Glutamatergic neuron (in vitro differentiated cells): ENCODE measurements at regions not wholly inside any gene's neighbourhood (a gene's known extent, or its start where the extent isn't known, plus 50 kb on each side); places are given as distances from the start of the nearest gene placed in this dataset.

Source experiments
- DNase-seq: peaks from one replicate; pipeline ENCODE4 v3.0.0; 2022
- H3K27ac Mint-ChIP-seq: one replicate; pipeline ENCODE4 v1.8.0; 2020; ENCODE audit warnings: mild to moderate bottlenecking, mixed read lengths, inconsistent platforms; ENCODE audit not compliant: unreplicated experiment
- H3K27me3 Mint-ChIP-seq: one replicate; pipeline ENCODE4 v1.8.0; 2020; ENCODE audit warnings: mild to moderate bottlenecking, moderate library complexity, mixed read lengths, inconsistent platforms; ENCODE audit not compliant: unreplicated experiment
- H3K36me3 Mint-ChIP-seq: one replicate; pipeline ENCODE4 v1.8.0; 2020; ENCODE audit warnings: mild to moderate bottlenecking, mixed read lengths, inconsistent platforms; ENCODE audit not compliant: unreplicated experiment
- H3K4me1 Mint-ChIP-seq: one replicate; pipeline ENCODE4 v1.8.0; 2020; ENCODE audit warnings: mild to moderate bottlenecking, low read depth, mixed read lengths, inconsistent platforms; ENCODE audit not compliant: unreplicated experiment
- H3K4me3 Mint-ChIP-seq: one replicate; pipeline ENCODE4 v1.8.0; 2020; ENCODE audit warnings: mild to moderate bottlenecking, mixed read lengths, inconsistent platforms; ENCODE audit not compliant: unreplicated experiment
- H3K9me3 Mint-ChIP-seq: one replicate; pipeline ENCODE4 v1.8.0; 2020; ENCODE audit warnings: mild to moderate bottlenecking, moderate library complexity, mixed read lengths, inconsistent platforms; ENCODE audit not compliant: unreplicated experiment
- CTCF ChIP-seq: fragments of 200-600 bp; sonication (generic); IDR thresholded peaks from one replicate; pipeline ENCODE4 v1.5.0; 2021; ENCODE audit not compliant: partially characterized antibody, unreplicated experiment

GRCh38 chr12:67921286-67921685 lies 68.0 kb upstream of the IFNG-AS1 start:
- no peaks in the 10 kb centered on the region for H3K36me3 Mint-ChIP-seq
- no peak overlapping the region for H3K4me3 Mint-ChIP-seq
- peaks cover 2% of the 10 kb centered on the region for H3K27me3 Mint-ChIP-seq
- peaks cover 4% of the 10 kb centered on the region for H3K4me1 Mint-ChIP-seq
- DNase-seq = no peak
- H3K27ac Mint-ChIP-seq = no peak overlapping the region
- no peak for TF ChIP-seq CTCF
- H3K9me3 Mint-ChIP-seq = no peaks in the 10 kb centered on the region

DNA sequence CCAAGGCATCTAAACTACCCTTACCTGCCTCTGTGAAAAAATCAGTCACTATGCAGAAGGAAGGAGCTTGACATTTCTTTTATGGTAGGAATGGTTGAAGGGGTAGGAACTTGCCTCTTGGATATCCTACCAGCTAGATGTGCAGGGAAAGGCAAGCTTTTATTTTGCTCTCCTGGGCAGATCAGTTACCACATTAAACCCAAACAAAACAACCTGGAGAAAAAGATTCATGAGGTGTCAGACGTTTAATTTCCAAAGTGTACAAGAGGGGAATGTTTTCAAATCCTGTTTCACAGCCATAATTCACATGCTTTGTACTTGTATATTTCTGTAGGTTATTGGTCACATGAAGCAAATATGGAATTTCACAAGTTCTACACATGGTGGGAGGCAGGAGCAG lies 67.0 kb upstream of the IFNG-AS1 start:
- H3K27me3 Mint-ChIP-seq = peaks cover 2% of the 10 kb centered on the region
- no peak for DNase-seq
- no peaks in the 10 kb centered on the region for H3K36me3 Mint-ChIP-seq
- no peak overlapping the region for H3K27ac Mint-ChIP-seq
- H3K9me3 Mint-ChIP-seq = no peaks in the 10 kb centered on the region
- TF ChIP-seq CTCF = no peak
- no peak overlapping the region for H3K4me3 Mint-ChIP-seq
- peaks cover 4% of the 10 kb centered on the region for H3K4me1 Mint-ChIP-seq

GRCh38 chr12:67925077-67925476 lies 64.2 kb upstream of the IFNG-AS1 start:
- Mint-ChIP-seq H3K4me3 (no peak overlapping the region), H3K27me3 (no peaks in the 10 kb centered on the region), H3K4me1 (peaks cover 4% of the 10 kb centered on the region), H3K27ac (no peak overlapping the region), H3K36me3 (no peaks in the 10 kb centered on the region), H3K9me3 (no peaks in the 10 kb centered on the region)
- no peak for DNase-seq
- TF ChIP-seq CTCF = no peak

DNA sequence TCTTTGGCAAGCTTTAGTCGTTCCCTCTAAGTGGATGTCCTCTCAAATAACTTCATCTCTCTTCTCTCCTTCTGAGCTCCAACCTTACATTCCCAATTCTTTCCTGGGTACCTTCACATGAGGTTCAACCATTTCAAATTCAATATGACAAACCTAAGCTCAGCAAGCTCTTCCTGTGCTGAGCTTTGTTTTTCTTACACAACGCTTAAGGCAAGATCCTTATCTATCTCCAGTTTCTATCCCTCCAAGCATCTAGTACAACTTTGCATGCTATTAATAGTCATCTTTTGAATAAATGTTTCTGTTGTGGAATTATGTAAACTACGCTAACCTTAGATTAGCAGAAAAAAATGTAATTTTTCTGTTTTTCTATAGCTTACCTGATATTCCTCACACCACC lies 63.7 kb upstream of the IFNG-AS1 start:
- Mint-ChIP-seq H3K9me3 (no peaks in the 10 kb centered on the region), H3K4me3 (no peak overlapping the region), H3K27ac (no peak overlapping the region), H3K27me3 (no peaks in the 10 kb centered on the region), H3K4me1 (peaks cover 4% of the 10 kb centered on the region), H3K36me3 (no peaks in the 10 kb centered on the region)
- TF ChIP-seq CTCF = no peak
- DNase-seq = no peak

GRCh38 chr12:67926063-67926462 lies 63.2 kb upstream of the IFNG-AS1 start:
- TF ChIP-seq CTCF = no peak
- peaks cover 2% of the 10 kb centered on the region for H3K4me1 Mint-ChIP-seq
- no peak for DNase-seq
- H3K9me3 Mint-ChIP-seq = no peaks in the 10 kb centered on the region
- no peaks in the 10 kb centered on the region for H3K36me3 Mint-ChIP-seq
- no peak overlapping the region for H3K27ac Mint-ChIP-seq
- H3K4me3 Mint-ChIP-seq = no peak overlapping the region
- no peaks in the 10 kb centered on the region for H3K27me3 Mint-ChIP-seq
